SU-DHL-6 (cell line): ENCODE measurements at regions not wholly inside any gene's neighbourhood (a gene's known extent, or its start where the extent isn't known, plus 50 kb on each side); places are given as distances from the start of the nearest gene placed in this dataset.
"Not testable (repeated sequence)": the region's sequence is repeated elsewhere in the genome, so short reads cannot be mapped to it uniquely, and the experiment has no call there.

Experiments
- H2AFZ ChIP-seq: fragments of 200-600 bp; sonication (generic); 2 replicates; pipeline ENCODE4 v1.6.1; 2014; ENCODE audit warnings: low read depth, mild to moderate bottlenecking, moderate library complexity, mixed read lengths, antibody characterized with exemption, low read length; ENCODE audit not compliant: severe bottlenecking
- H3F3A ChIP-seq: fragments of 200-600 bp; shearing (Covaris generic); 2 replicates; pipeline ENCODE4 v1.6.0; 2016; ENCODE audit warnings: antibody characterized with exemption, mild to moderate bottlenecking; ENCODE audit not compliant: insufficient read depth
- H3K27ac ChIP-seq: fragments of 200-600 bp; sonication (generic); 2 replicates; pipeline ENCODE4 v1.5.1; 2016; ENCODE audit warnings: low read depth, mild to moderate bottlenecking, low read length, moderate library complexity, mixed read lengths
- H3K27me3 ChIP-seq: fragments of 200-600 bp; sonication (generic), shearing (Covaris generic); 2 replicates; pipeline ENCODE4 v1.6.0; 2014; ENCODE audit warnings: mild to moderate bottlenecking, low read length
- H3K36me3 ChIP-seq: fragments of 200-600 bp; sonication (generic); 2 replicates; pipeline ENCODE4 v1.6.1; 2014; ENCODE audit warnings: mild to moderate bottlenecking, low read length, mixed read lengths
- H3K4me2 ChIP-seq: fragments of 300-600, 200-600 bp; shearing (Covaris generic), sonication (generic); 2 replicates; pipeline ENCODE4 v1.6.0; 2014; ENCODE audit warnings: low read length, low read depth, mild to moderate bottlenecking; ENCODE audit not compliant: poor library complexity, severe bottlenecking
- H3K4me3 ChIP-seq: fragments of 200-600 bp; sonication (generic); 2 replicates; pipeline ENCODE4 v1.5.1; 2014; ENCODE audit warnings: antibody characterized with exemption, low read length, mild to moderate bottlenecking, mixed read lengths; ENCODE audit not compliant: insufficient read depth, poor library complexity, severe bottlenecking
- H3K79me2 ChIP-seq: fragments of 200-600 bp; sonication (generic); 2 replicates; pipeline ENCODE4 v1.6.1; 2014; ENCODE audit warnings: mild to moderate bottlenecking, low read length, moderate library complexity; ENCODE audit not compliant: insufficient read depth
- H3K9ac ChIP-seq: fragments of 200-600 bp; sonication (generic); 2 replicates; pipeline ENCODE4 v1.7.0; 2014; ENCODE audit warnings: mild to moderate bottlenecking, low read length
- H3K9me2 ChIP-seq: fragments of 200-600 bp; sonication (generic); replicated peaks from 2 replicates; pipeline ENCODE4 v1.6.1; 2014; ENCODE audit warnings: low read length; ENCODE audit not compliant: insufficient read depth
- H3K9me3 ChIP-seq: fragments of 200-600 bp; sonication (generic); 2 replicates; pipeline ENCODE4 v1.6.1; 2014; ENCODE audit warnings: low read length, mixed read lengths; ENCODE audit not compliant: insufficient read depth
- H4K20me1 ChIP-seq: fragments of 200-600 bp; sonication (generic); 2 replicates; pipeline ENCODE4 v1.6.1; 2014; ENCODE audit warnings: low read depth, mild to moderate bottlenecking, antibody characterized with exemption, low read length, moderate library complexity, mixed read lengths
- CTCF ChIP-seq: fragments of 200-600 bp; sonication (generic); IDR thresholded peaks from one replicate; pipeline ENCODE4 v1.5.1; 2017; ENCODE audit warnings: antibody characterized with exemption, mild to moderate bottlenecking, low read length, moderate library complexity; ENCODE audit not compliant: insufficient read depth, poor library complexity, severe bottlenecking
- EZH2phosphoT487 ChIP-seq: fragments of 200-600 bp; sonication (generic), shearing (Covaris generic); conservative IDR thresholded peaks from 2 replicates; pipeline ENCODE4 v1.6.1; 2018; ENCODE audit warnings: mild to moderate bottlenecking, antibody characterized with exemption, low read length, moderate library complexity, mixed read lengths

GRCh38 chr9:31210978-31211570 is 1173.4 kb upstream of the ACO1 start:
- Histone ChIP-seq H4K20me1 (no peaks in the 10 kb centered on the region), H3K36me3 (no peaks in the 10 kb centered on the region), H3F3A (no peaks in the 10 kb centered on the region), H3K9ac (no peak overlapping the region), H3K9me3 (no peaks in the 10 kb centered on the region), H3K27me3 (no peaks in the 10 kb centered on the region), H3K79me2 (no peaks in the 10 kb centered on the region), H3K27ac (no peak overlapping the region), H3K4me3 (no peak overlapping the region), H3K4me2 (no peak overlapping the region), H2AFZ (no peak overlapping the region), H3K9me2 (no peaks in the 10 kb centered on the region; the same call in 1 of the 2 replicates)
- no peak for TF ChIP-seq CTCF
- TF ChIP-seq EZH2phosphoT487: no peak

DNA sequence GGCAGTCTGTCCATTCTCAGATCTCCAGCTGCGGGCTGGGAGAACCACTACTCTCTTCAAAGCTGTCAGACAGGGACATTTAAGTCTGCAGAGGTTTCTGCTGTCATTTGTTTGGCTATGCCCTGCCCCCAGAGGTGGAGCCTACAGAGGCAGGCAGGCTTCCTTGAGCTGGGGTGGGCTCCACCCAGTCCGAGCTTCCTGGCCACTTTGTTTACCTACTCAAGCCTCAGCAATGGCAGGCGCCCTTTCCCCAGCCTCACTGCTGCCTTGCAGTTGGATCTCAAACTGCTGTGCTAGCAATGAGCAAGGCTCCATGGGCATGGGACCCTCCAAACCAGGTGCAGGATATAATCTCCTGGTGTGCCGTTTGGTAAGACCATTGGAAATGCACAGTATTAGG is 1154.5 kb upstream of the ACO1 start:
- H3K36me3 ChIP-seq, H4K20me1 ChIP-seq, H3K27ac ChIP-seq, H3K4me2 ChIP-seq, H3K27me3 ChIP-seq, H2AFZ ChIP-seq, H3K4me3 ChIP-seq, H3K79me2 ChIP-seq, H3K9ac ChIP-seq, H3K9me3 ChIP-seq, H3F3A ChIP-seq, H3K9me2 ChIP-seq: not testable (repeated sequence)

DNA sequence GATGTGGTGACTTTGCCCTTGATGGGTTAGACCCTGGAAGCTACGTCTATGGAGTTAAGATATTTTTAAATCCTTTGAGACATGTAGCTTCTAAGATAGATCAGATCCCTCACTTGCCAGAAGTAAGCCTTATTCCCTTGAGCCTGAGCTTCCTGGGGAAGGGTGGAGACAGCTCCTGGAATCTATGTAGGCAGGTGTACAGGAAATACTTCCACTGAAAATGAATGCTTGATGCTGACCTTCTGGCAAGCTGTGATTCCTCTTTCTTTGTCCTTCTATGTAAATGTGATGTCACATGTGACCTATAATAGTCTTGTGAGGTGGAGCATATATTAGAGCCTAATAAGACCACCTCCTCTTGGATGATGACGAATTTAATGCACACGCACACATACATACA is 1152.0 kb upstream of the ACO1 start:
- no peaks in the 10 kb centered on the region; the same call in 1 of the 2 replicates for H3K9me2 ChIP-seq
- no peaks in the 10 kb centered on the region for H3K79me2 ChIP-seq
- TF ChIP-seq CTCF: no peak
- TF ChIP-seq EZH2phosphoT487: no peak
- H4K20me1 ChIP-seq: no peaks in the 10 kb centered on the region
- H3K36me3 ChIP-seq: no peaks in the 10 kb centered on the region
- no peak overlapping the region for H3K27ac ChIP-seq
- H3F3A ChIP-seq: no peaks in the 10 kb centered on the region
- no peak overlapping the region for H3K4me3 ChIP-seq
- H3K27me3 ChIP-seq: no peaks in the 10 kb centered on the region
- no peak overlapping the region for H3K4me2 ChIP-seq
- no peak overlapping the region for H3K9ac ChIP-seq
- no peaks in the 10 kb centered on the region for H3K9me3 ChIP-seq
- H2AFZ ChIP-seq: no peak overlapping the region

- no peak overlapping the region for H3K27ac ChIP-seq
- no peak overlapping the region for H2AFZ ChIP-seq
- no peaks in the 10 kb centered on the region; the same call in 1 of the 2 replicates for H3K9me2 ChIP-seq
- no peaks in the 10 kb centered on the region for H3K79me2 ChIP-seq
- H4K20me1 ChIP-seq: no peaks in the 10 kb centered on the region
- no peaks in the 10 kb centered on the region for H3K36me3 ChIP-seq
- no peak for TF ChIP-seq CTCF
- TF ChIP-seq EZH2phosphoT487: no peak
- H3K9ac ChIP-seq: no peak overlapping the region
- no peak overlapping the region for H3K4me3 ChIP-seq
- no peak overlapping the region for H3K4me2 ChIP-seq
- no peaks in the 10 kb centered on the region for H3F3A ChIP-seq
- H3K27me3 ChIP-seq: no peaks in the 10 kb centered on the region
- H3K9me3 ChIP-seq: no peaks in the 10 kb centered on the region
These were observed 1148.1 kb upstream of the ACO1 start for GRCh38 chr9:31236344-31236743.
